Keratinocyte (primary cell): ENCODE measurements at regions not wholly inside any gene's neighbourhood (a gene's known extent, or its start where the extent isn't known, plus 50 kb on each side); places are given as distances from the start of the nearest gene placed in this dataset.

Experiments used
- DNase-seq: peaks from one replicate; pipeline ENCODE4 v3.0.0-alpha.2; 2011; ENCODE audit warnings: low read depth, missing footprints, low spot score
- FAIRE-seq: peaks from 2 replicates; lab custom pipeline; 2011; peaks lifted over from hg19 to GRCh38; lab: Jason Lieb, UNC
- H2AFZ ChIP-seq: 2 replicates; pipeline ENCODE4 v1.6.0; 2012; ENCODE audit warnings: low read length, control low read depth, inconsistent platforms; ENCODE audit not compliant: control insufficient read depth
- H3K27ac ChIP-seq: 2 replicates; pipeline ENCODE4 v1.5.1; 2011; ENCODE audit warnings: low read length; ENCODE audit not compliant: control insufficient read depth, insufficient read depth
- H3K27me3 ChIP-seq: 3 replicates; pipeline ENCODE4 v1.6.0; 2011; ENCODE audit warnings: low read length; ENCODE audit not compliant: control insufficient read depth, insufficient read depth; ENCODE audit errors: extremely low read depth
- H3K36me3 ChIP-seq, 2 experiments: 2 replicates in 1 of 2; 3 replicates in 1 of 2; pipeline ENCODE4 v1.5.1; 2011; ENCODE audit warnings: low read length in 2 of 2, mild to moderate bottlenecking in 1 of 2; ENCODE audit not compliant: control insufficient read depth in 2 of 2, insufficient read depth in 2 of 2; ENCODE audit errors: extremely low read depth in 1 of 2
- H3K4me1 ChIP-seq: 3 replicates; pipeline ENCODE4 v1.5.1; 2011; ENCODE audit warnings: low read length; ENCODE audit not compliant: control insufficient read depth, insufficient read depth; ENCODE audit errors: extremely low read depth
- H3K4me2 ChIP-seq: 3 replicates; pipeline ENCODE4 v1.6.0; 2011; ENCODE audit warnings: low read depth, low read length; ENCODE audit not compliant: control insufficient read depth, insufficient read depth; ENCODE audit errors: extremely low read depth
- H3K4me3 ChIP-seq, 3 experiments: fragments of 200-600 bp in 1 of 3; sonication (generic) in 1 of 3; 2 replicates in 2 of 3; 3 replicates in 1 of 3; pipeline ENCODE4 v1.5.1; 2011 to 2016; ENCODE audit warnings: low read length in 3 of 3, mild to moderate bottlenecking in 3 of 3, control low read depth in 2 of 3, inconsistent platforms in 1 of 3, low read depth in 1 of 3, mixed read lengths in 1 of 3, mixed run types in 1 of 3, moderate library complexity in 1 of 3; ENCODE audit not compliant: control insufficient read depth in 2 of 3, insufficient read depth in 2 of 3; ENCODE audit errors: extremely low read depth in 1 of 3
- H3K79me2 ChIP-seq: 2 replicates; pipeline ENCODE4 v1.6.0; 2012; ENCODE audit warnings: low read length; ENCODE audit not compliant: control insufficient read depth, insufficient read depth
- H3K9ac ChIP-seq: 3 replicates; pipeline ENCODE4 v1.6.0; 2011; ENCODE audit warnings: low read length; ENCODE audit not compliant: control insufficient read depth, insufficient read depth; ENCODE audit errors: extremely low read depth
- H3K9me1 ChIP-seq: 3 replicates; pipeline ENCODE4 v1.6.0; 2011; ENCODE audit warnings: low read length; ENCODE audit not compliant: control insufficient read depth, insufficient read depth; ENCODE audit errors: extremely low read depth
- H3K9me3 ChIP-seq: 2 replicates; pipeline ENCODE4 v1.5.1; 2012; ENCODE audit warnings: low read depth, low read length; ENCODE audit not compliant: control insufficient read depth
- H4K20me1 ChIP-seq: 3 replicates; pipeline ENCODE4 v1.6.0; 2011; ENCODE audit warnings: low read length; ENCODE audit not compliant: control insufficient read depth, insufficient read depth; ENCODE audit errors: extremely low read depth
- CTCF ChIP-seq, 3 experiments: IDR thresholded peaks in 1 of 3; conservative IDR thresholded peaks in 1 of 3; optimal IDR thresholded peaks in 1 of 3; 2 replicates in 2 of 3; 3 replicates in 1 of 3; pipeline versions ENCODE3 to v1.5.1; 2011; ENCODE audit warnings: low read length in 3 of 3, mild to moderate bottlenecking in 3 of 3, moderate library complexity in 2 of 3, control low read depth in 1 of 3, inconsistent platforms in 1 of 3; ENCODE audit not compliant: insufficient read depth in 2 of 3; ENCODE audit errors: extremely low read depth in 1 of 3
- EZH2 ChIP-seq: IDR thresholded peaks from one replicate; pipeline ENCODE4 v1.6.1; 2012; ENCODE audit warnings: inconsistent platforms, mild to moderate bottlenecking, low read length, moderate library complexity
- dilution Hi-C: fragments of 300-500 bp; cut with MboI; formaldehyde crosslinking; loops from one replicate; pipeline ENCODE4 v1.7.0; 2020; ENCODE audit warnings: low sequenced_read_pairs; ENCODE audit not compliant: extremely low pct_ligation_motif_present

GRCh38 chr14:98412431-98412830 lies 859.6 kb downstream of the BCL11B start:
- dilution Hi-C loops, result no loop called here
- no peak overlapping the region for H3K27ac ChIP-seq
- H3K4me2 ChIP-seq, result no peak overlapping the region
- H2AFZ ChIP-seq, result no peak overlapping the region
- no peaks in the 10 kb centered on the region for H3K9me3 ChIP-seq
- no peaks in the 10 kb centered on the region for H3K79me2 ChIP-seq
- no peak overlapping the region for H3K9ac ChIP-seq
- H3K9me1 ChIP-seq, result no peaks in the 10 kb centered on the region
- no peak overlapping the region for H3K4me3 ChIP-seq
- no peaks in the 10 kb centered on the region for H4K20me1 ChIP-seq
- H3K36me3 ChIP-seq, result no peaks in the 10 kb centered on the region
- H3K4me1 ChIP-seq, result peaks cover 12% of the 10 kb centered on the region
- no peak for DNase-seq
- FAIRE-seq, result no peak
- no peaks in the 10 kb centered on the region for H3K27me3 ChIP-seq
- no peak for TF ChIP-seq CTCF (optimal IDR thresholded peaks at IDR 0.05 in 1 of 3, IDR thresholded peaks at IDR 0.05 in 1 of 3, conservative IDR thresholded peaks at IDR 0.05 in 1 of 3; ENCODE audit: extremely low read depth in 1 of 3, insufficient read depth in 2 of 3, low read length in 3 of 3)
- no peak for TF ChIP-seq EZH2

- H3K4me1 ChIP-seq, result peaks cover 12% of the 10 kb centered on the region
- H3K9me1 ChIP-seq, result no peaks in the 10 kb centered on the region
- no peaks in the 10 kb centered on the region for H3K27me3 ChIP-seq
- H3K4me2 ChIP-seq, result no peak overlapping the region
- DNase-seq, result no peak
- H3K79me2 ChIP-seq, result no peaks in the 10 kb centered on the region
- no peaks in the 10 kb centered on the region for H3K36me3 ChIP-seq
- no peaks in the 10 kb centered on the region for H4K20me1 ChIP-seq
- H3K4me3 ChIP-seq, result no peak overlapping the region
- dilution Hi-C loops, result no loop called here
- no peaks in the 10 kb centered on the region for H3K9me3 ChIP-seq
- no peak for FAIRE-seq
- no peak overlapping the region for H2AFZ ChIP-seq
- H3K27ac ChIP-seq, result no peak overlapping the region
- no peak overlapping the region for H3K9ac ChIP-seq
- TF ChIP-seq EZH2, result no peak
- TF ChIP-seq CTCF (optimal IDR thresholded peaks at IDR 0.05 in 1 of 3, IDR thresholded peaks at IDR 0.05 in 1 of 3, conservative IDR thresholded peaks at IDR 0.05 in 1 of 3; ENCODE audit: extremely low read depth in 1 of 3, insufficient read depth in 2 of 3, low read length in 3 of 3), result no peak
These were observed 856.2 kb downstream of the BCL11B start for GRCh38 chr14:98415766-98416165.
